ENCODE measurements at regions not wholly inside any gene's neighbourhood (a gene's known extent, or its start where the extent isn't known, plus 50 kb on each side); places are given as distances from the start of the nearest gene placed in this dataset.

DNA sequence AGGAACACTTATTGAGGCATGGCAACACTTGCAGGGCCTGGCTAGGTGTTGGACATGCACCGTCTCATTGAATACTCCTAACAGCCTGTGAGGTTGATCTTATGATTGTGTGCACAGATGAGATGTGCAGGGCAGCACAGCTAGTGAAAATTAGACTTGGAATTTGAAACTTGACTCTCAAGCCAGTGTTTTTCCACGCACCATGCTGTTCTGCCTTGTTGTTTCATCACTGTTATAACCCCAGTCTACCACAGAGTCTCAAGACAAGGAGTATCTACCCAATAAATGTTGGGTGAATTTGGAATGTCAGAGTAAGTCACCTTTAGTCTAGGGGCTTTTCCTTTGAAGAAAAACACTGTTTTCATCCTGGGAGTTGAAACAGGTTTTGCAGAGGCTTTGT lies 55.8 kb upstream of the LRIG3 start:
- TF ChIP-seq CTCF (conservative IDR thresholded peaks at IDR 0.05; ENCODE audit: low read length): no peak
- no peak overlapping the region for H3K4me3 ChIP-seq (ENCODE audit: low read length)
- no peak for DNase-seq (ENCODE audit: low read depth)

All from AG10803 (cell line).